Astrocyte (in vitro differentiated cells and primary cell): ENCODE measurements at regions not wholly inside any gene's neighbourhood (a gene's known extent, or its start where the extent isn't known, plus 50 kb on each side); places are given as distances from the start of the nearest gene placed in this dataset.
A peak's percentile ranks its signal among the peaks of the same experiment; 100 is the strongest.
"Not testable (repeated sequence)": the region's sequence is repeated elsewhere in the genome, so short reads cannot be mapped to it uniquely, and the experiment has no call there.

Source experiments
- DNase-seq: peaks from one replicate; pipeline ENCODE4 v3.0.0-alpha.2; 2010; ENCODE audit warnings: low read depth
- FAIRE-seq: peaks from 2 replicates; lab custom pipeline; 2011; peaks lifted over from hg19 to GRCh38; lab: Jason Lieb, UNC
- H2AFZ ChIP-seq: 2 replicates; pipeline ENCODE4 v1.6.0; 2012; ENCODE audit warnings: low read depth, low read length, inconsistent platforms
- H3K27ac ChIP-seq: 2 replicates; pipeline ENCODE4 v1.5.1; 2011; ENCODE audit warnings: low read depth, low read length, inconsistent platforms
- H3K27me3 ChIP-seq: 2 replicates; pipeline ENCODE4 v1.6.0; 2011; ENCODE audit warnings: low read length, inconsistent platforms; ENCODE audit not compliant: insufficient read depth
- H3K36me3 ChIP-seq: 2 replicates; pipeline ENCODE4 v1.5.1; 2011; ENCODE audit warnings: low read length, inconsistent platforms; ENCODE audit not compliant: insufficient read depth
- H3K4me1 ChIP-seq: 2 replicates; pipeline ENCODE4 v1.5.1; 2011; ENCODE audit warnings: low read length, inconsistent platforms; ENCODE audit not compliant: insufficient read depth
- H3K4me2 ChIP-seq: 2 replicates; pipeline ENCODE4 v1.6.0; 2012; ENCODE audit warnings: low read length, inconsistent platforms
- H3K4me3 ChIP-seq: 2 replicates; pipeline ENCODE4 v1.5.1; 2011; ENCODE audit warnings: low read depth, mild to moderate bottlenecking, low read length, inconsistent platforms; ENCODE audit not compliant: insufficient read depth
- H3K79me2 ChIP-seq: 2 replicates; pipeline ENCODE4 v1.6.0; 2012; ENCODE audit warnings: mild to moderate bottlenecking, low read length, inconsistent platforms; ENCODE audit not compliant: insufficient read depth
- H3K9ac ChIP-seq: 2 replicates; pipeline ENCODE4 v1.6.0; 2012; ENCODE audit warnings: mild to moderate bottlenecking, low read length, inconsistent platforms
- H3K9me3 ChIP-seq: 2 replicates; pipeline ENCODE4 v1.5.1; 2012; ENCODE audit warnings: low read depth, mild to moderate bottlenecking, low read length, inconsistent platforms; ENCODE audit not compliant: insufficient read depth
- H4K20me1 ChIP-seq: 2 replicates; pipeline ENCODE4 v1.6.0; 2012; ENCODE audit warnings: low read length, inconsistent platforms; ENCODE audit not compliant: insufficient read depth
- H3K27ac Mint-ChIP-seq: one replicate; pipeline ENCODE4 v1.8.0; 2021; ENCODE audit warnings: mild to moderate bottlenecking, mixed read lengths; ENCODE audit not compliant: unreplicated experiment
- H3K27me3 Mint-ChIP-seq: one replicate; pipeline ENCODE4 v1.8.0; 2021; ENCODE audit warnings: low read depth, mixed read lengths; ENCODE audit not compliant: unreplicated experiment
- H3K36me3 Mint-ChIP-seq: one replicate; pipeline ENCODE4 v1.8.0; 2021; ENCODE audit warnings: low read depth, mixed read lengths; ENCODE audit not compliant: unreplicated experiment
- H3K4me1 Mint-ChIP-seq: one replicate; pipeline ENCODE4 v1.8.0; 2021; ENCODE audit warnings: low read depth, mixed read lengths; ENCODE audit not compliant: unreplicated experiment
- H3K4me3 Mint-ChIP-seq: one replicate; pipeline ENCODE4 v1.8.0; 2021; ENCODE audit warnings: mild to moderate bottlenecking, moderate library complexity, mixed read lengths; ENCODE audit not compliant: unreplicated experiment
- H3K9me3 Mint-ChIP-seq: one replicate; pipeline ENCODE4 v1.8.0; 2021; ENCODE audit warnings: mild to moderate bottlenecking, mixed read lengths; ENCODE audit not compliant: unreplicated experiment
- EZH2 ChIP-seq: IDR thresholded peaks from 2 replicates; pipeline ENCODE4 v1.6.1; 2012; ENCODE audit warnings: mild to moderate bottlenecking, low read length, inconsistent platforms; ENCODE audit not compliant: insufficient read depth
- TF ChIP-seq, protein P1 (sequence below): IDR thresholded peaks from 2 replicates; pipeline ENCODE4 v1.5.1; 2011; ENCODE audit warnings: low read depth, mild to moderate bottlenecking, inconsistent platforms, low read length, moderate library complexity; ENCODE audit not compliant: insufficient read depth

DNA sequence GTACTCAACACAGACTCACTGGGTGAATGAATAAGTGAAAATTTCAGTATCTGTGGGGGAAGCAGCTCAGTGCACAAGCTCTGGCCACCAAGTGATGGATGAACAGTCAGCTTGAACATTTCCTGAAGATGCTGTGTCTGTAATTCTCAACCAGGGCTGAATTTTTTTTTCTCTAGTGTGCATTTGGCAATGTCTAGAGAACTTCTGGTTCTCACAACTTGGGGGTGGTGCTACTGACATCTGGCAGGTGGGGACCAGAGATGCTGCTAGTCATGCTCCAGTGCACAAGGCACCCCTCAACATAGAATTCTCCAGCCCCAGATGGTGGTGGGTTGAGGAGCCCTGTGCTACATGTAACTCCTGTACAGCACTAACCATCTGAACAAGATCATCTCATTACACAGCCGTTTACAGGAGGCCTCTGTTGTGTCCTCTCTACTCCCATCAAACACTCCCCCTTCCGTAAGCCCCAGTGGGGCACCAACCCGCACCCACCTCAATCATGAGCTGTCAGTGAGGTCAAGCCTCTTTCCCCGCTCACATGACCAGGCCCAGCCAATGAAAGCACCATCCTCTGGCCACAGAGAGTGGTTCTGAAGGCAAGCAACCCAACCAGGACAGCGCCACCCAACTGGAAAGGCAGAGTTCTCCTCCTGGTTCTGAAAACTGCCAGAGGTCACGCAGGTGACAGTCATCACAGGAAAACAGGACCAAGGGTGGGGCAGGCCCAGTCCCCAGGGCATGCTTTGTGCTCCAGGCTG lies 103.9 kb upstream of the PMEPA1 start:
- Histone ChIP-seq H3K36me3 (no peaks in the 10 kb centered on the region), H3K9ac (no peak overlapping the region), H3K27me3 (peaks cover 3% of the 10 kb centered on the region), H3K79me2 (no peaks in the 10 kb centered on the region), H3K9me3 (no peaks in the 10 kb centered on the region), H3K4me3 (no peak overlapping the region), H3K27ac (no peak overlapping the region), H3K4me1 (peaks cover 12% of the 10 kb centered on the region), H2AFZ (no peak overlapping the region), H3K4me2 (no peak overlapping the region), H4K20me1 (no peaks in the 10 kb centered on the region)
- DNase-seq (no peak), FAIRE-seq (no peak)
- H3K27me3 Mint-ChIP-seq, result peaks cover 30% of the 10 kb centered on the region
- TF ChIP-seq, protein P1, sequence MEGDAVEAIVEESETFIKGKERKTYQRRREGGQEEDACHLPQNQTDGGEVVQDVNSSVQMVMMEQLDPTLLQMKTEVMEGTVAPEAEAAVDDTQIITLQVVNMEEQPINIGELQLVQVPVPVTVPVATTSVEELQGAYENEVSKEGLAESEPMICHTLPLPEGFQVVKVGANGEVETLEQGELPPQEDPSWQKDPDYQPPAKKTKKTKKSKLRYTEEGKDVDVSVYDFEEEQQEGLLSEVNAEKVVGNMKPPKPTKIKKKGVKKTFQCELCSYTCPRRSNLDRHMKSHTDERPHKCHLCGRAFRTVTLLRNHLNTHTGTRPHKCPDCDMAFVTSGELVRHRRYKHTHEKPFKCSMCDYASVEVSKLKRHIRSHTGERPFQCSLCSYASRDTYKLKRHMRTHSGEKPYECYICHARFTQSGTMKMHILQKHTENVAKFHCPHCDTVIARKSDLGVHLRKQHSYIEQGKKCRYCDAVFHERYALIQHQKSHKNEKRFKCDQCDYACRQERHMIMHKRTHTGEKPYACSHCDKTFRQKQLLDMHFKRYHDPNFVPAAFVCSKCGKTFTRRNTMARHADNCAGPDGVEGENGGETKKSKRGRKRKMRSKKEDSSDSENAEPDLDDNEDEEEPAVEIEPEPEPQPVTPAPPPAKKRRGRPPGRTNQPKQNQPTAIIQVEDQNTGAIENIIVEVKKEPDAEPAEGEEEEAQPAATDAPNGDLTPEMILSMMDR, result no peak
- TF ChIP-seq EZH2, result no peak
- H3K4me1 Mint-ChIP-seq, result peaks cover 19% of the 10 kb centered on the region
- no peak overlapping the region for H3K4me3 Mint-ChIP-seq
- H3K27ac Mint-ChIP-seq, result no peak overlapping the region
- H3K9me3 Mint-ChIP-seq, result no peaks in the 10 kb centered on the region
- H3K36me3 Mint-ChIP-seq, result no peaks in the 10 kb centered on the region

DNA sequence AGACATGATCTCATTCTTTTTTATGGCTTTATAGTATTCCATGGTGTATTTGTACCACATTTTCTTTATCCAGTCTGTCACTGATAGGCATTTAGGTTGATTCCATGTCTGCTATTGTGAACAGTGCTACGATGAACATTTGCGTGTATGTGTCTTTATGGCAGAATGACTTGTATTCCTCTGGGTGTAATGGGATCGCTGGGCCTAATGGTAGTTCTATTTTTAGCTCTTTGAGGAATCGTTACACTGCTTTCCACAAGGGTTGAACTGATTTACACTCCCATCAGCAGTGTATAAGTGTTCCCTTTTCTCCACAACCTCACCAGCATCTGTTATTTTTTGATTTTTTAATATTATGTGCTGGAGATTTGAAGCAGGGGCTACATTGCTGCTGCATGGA lies 102.8 kb upstream of the PMEPA1 start:
- DNase-seq, FAIRE-seq, H3K36me3 Mint-ChIP-seq, H3K9me3 ChIP-seq, H3K4me2 ChIP-seq, H3K9ac ChIP-seq, H3K27me3 ChIP-seq, H3K27ac ChIP-seq, H3K36me3 ChIP-seq, H3K9me3 Mint-ChIP-seq, H4K20me1 ChIP-seq, H3K79me2 ChIP-seq, H3K27ac Mint-ChIP-seq, H2AFZ ChIP-seq, H3K4me3 Mint-ChIP-seq, H3K4me3 ChIP-seq: not testable (repeated sequence)
- Mint-ChIP-seq H3K4me1 (peaks cover 19% of the 10 kb centered on the region), H3K27me3 (peaks cover 28% of the 10 kb centered on the region)
- peaks cover 12% of the 10 kb centered on the region for H3K4me1 ChIP-seq

DNA sequence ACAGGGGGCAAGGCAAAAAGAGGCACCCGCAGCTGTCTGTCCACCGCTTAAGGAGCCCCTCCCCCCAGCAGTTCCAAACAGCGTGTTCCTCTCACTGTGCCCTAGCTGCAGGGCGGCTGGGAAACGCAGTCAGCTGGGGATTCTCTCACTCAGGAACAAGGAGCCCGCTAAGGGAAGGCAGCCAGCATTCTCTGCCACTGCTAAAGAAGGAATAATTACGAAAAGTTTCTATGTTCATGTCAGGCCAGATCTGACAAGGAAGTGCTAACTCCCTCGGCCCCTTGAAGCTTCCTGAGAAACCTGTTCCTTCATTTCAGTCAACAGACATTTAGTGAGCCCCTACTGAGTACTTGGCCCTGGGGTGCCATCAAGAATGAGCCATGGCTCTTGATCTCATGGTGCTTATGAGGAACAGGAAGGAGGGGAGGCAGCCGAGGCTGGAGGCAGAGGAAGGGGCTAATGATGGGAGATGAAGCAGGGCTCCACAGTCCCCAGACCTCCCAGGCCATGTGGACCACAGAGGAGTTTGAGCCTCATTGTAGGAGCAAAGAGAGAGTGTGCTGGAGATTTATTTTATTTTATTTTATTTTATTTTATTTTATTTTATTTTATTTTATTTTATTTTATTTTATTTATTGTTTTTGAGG lies 101.7 kb upstream of the PMEPA1 start:
- Mint-ChIP-seq H3K4me3 (no peak overlapping the region), H3K9me3 (no peaks in the 10 kb centered on the region), H3K4me1 (peaks cover 19% of the 10 kb centered on the region), H3K36me3 (peaks cover 1% of the 10 kb centered on the region), H3K27ac (peak overlapping the region; percentile 85), H3K27me3 (peaks cover 36% of the 10 kb centered on the region)
- Histone ChIP-seq H3K27ac (no peak overlapping the region), H3K4me1 (peaks cover 12% of the 10 kb centered on the region), H3K9me3 (no peaks in the 10 kb centered on the region), H3K79me2 (no peaks in the 10 kb centered on the region), H4K20me1 (no peaks in the 10 kb centered on the region), H3K4me3 (no peak overlapping the region), H3K4me2 (peak overlapping the region; percentile 59), H3K36me3 (no peaks in the 10 kb centered on the region), H3K27me3 (peaks cover 2% of the 10 kb centered on the region), H3K9ac (no peak overlapping the region), H2AFZ (peak overlapping the region; percentile 49)
- FAIRE-seq (no peak), DNase-seq (no peak)
- TF ChIP-seq EZH2, result no peak
- TF ChIP-seq, protein P1, result no peak
